MM.1S (cell line): ENCODE measurements at regions not wholly inside any gene's neighbourhood (a gene's known extent, or its start where the extent isn't known, plus 50 kb on each side); places are given as distances from the start of the nearest gene placed in this dataset.
"Not testable (repeated sequence)": the region's sequence is repeated elsewhere in the genome, so short reads cannot be mapped to it uniquely, and the experiment has no call there.

Experiments used
- EZH2 ChIP-seq: fragments of 300-600 bp; sonication (generic); optimal IDR thresholded peaks from 2 replicates; pipeline ENCODE3; 2017; ENCODE audit warnings: low read depth, mild to moderate bottlenecking, antibody characterized with exemption, low read length, mixed read lengths
- EZH2phosphoT487 ChIP-seq: fragments of 300-600 bp; sonication (generic); IDR thresholded peaks from 2 replicates; pipeline ENCODE4 v1.6.1; 2018; ENCODE audit warnings: antibody characterized with exemption, low read length
- TF ChIP-seq, protein P1 (sequence below): fragments of 300-600 bp; sonication (generic); IDR thresholded peaks from 2 replicates; pipeline ENCODE4 v1.5.1; 2016; ENCODE audit warnings: antibody characterized with exemption, low read length, mixed read lengths

- TF ChIP-seq, protein P1, sequence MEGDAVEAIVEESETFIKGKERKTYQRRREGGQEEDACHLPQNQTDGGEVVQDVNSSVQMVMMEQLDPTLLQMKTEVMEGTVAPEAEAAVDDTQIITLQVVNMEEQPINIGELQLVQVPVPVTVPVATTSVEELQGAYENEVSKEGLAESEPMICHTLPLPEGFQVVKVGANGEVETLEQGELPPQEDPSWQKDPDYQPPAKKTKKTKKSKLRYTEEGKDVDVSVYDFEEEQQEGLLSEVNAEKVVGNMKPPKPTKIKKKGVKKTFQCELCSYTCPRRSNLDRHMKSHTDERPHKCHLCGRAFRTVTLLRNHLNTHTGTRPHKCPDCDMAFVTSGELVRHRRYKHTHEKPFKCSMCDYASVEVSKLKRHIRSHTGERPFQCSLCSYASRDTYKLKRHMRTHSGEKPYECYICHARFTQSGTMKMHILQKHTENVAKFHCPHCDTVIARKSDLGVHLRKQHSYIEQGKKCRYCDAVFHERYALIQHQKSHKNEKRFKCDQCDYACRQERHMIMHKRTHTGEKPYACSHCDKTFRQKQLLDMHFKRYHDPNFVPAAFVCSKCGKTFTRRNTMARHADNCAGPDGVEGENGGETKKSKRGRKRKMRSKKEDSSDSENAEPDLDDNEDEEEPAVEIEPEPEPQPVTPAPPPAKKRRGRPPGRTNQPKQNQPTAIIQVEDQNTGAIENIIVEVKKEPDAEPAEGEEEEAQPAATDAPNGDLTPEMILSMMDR: not testable (repeated sequence)
- TF ChIP-seq EZH2phosphoT487, EZH2: not testable (repeated sequence)
Measured at GRCh38 chr5:87718224-87718925, 305.6 kb upstream of the CCNH start.
